ENCODE measurements at regions not wholly inside any gene's neighbourhood (a gene's known extent, or its start where the extent isn't known, plus 50 kb on each side); places are given as distances from the start of the nearest gene placed in this dataset.

GRCh38 chr2:71863396-71863795 is 284.3 kb downstream of the CYP26B1 start:
- TF ChIP-seq POLR2A (IDR thresholded peaks at IDR 0.05; ENCODE audit: low read length), result no peak
- TF ChIP-seq GATA1 (IDR thresholded peaks at IDR 0.05; ENCODE audit: low read depth, low read length), result no peak
